ENCODE measurements at regions not wholly inside any gene's neighbourhood (a gene's known extent, or its start where the extent isn't known, plus 50 kb on each side); places are given as distances from the start of the nearest gene placed in this dataset.

DNA sequence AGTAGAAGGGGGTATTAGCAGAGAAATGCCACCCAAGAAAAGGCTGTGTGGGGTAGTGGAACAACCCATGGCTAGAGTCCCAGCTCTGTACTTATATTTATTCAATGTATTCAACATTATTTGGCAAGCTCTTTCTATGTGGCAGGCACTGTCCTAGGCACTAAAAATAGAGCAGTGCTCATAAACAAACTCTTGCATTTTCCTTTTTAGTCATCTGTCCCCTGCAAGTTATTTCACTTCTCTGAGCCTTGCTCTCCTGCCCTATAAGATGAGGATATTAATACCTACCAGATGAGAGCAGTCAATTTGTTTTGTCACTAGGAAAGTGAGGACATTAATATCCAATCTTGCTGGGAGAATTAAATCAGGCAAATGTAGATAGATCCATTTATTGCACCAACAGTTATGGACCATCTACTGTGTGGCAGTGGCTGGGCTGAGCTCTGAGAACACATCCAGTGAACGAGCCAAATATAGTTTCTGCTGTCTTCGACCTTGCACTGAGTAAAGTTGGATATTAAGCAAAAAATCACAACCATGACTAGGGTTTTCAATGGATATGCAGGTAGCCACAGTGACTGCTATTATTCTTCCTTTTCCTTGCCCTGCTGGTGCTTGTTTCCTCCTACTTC lies 314.3 kb upstream of the TBX3 start:
- intact Hi-C loops (cut with micrococcal nuclease), result no loop called here

- intact Hi-C loops (cut with micrococcal nuclease), result no loop called here
Measured at GRCh38 chr12:114996382-114996781, 312.4 kb upstream of the TBX3 start.

DNA sequence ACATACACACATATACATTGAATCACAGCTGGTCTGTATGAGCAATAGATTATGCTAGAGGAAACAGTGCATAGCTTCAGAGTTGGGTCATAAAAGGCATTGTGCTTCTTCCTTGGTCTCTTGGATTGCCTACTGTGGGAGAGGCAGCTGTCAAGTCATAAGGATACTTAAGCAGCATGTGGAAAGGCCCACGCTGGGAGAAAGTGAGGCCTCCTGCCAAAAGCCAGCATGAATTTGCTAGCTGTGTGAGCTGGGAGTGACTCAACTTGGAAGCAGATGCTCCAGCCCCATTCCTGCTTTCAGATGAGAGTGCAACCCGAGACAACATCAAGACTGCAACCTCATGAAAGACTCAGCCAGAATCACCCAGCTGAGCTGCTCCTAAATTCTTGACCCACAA lies 311.9 kb upstream of the TBX3 start:
- intact Hi-C loops (cut with micrococcal nuclease), result no loop called here

- intact Hi-C loops (cut with micrococcal nuclease), result no loop called here
Measured at GRCh38 chr12:114993165-114993564, 309.2 kb upstream of the TBX3 start.

- intact Hi-C loops (cut with micrococcal nuclease), result no loop called here
Measured at GRCh38 chr12:114992443-114992842, 308.5 kb upstream of the TBX3 start.

DNA sequence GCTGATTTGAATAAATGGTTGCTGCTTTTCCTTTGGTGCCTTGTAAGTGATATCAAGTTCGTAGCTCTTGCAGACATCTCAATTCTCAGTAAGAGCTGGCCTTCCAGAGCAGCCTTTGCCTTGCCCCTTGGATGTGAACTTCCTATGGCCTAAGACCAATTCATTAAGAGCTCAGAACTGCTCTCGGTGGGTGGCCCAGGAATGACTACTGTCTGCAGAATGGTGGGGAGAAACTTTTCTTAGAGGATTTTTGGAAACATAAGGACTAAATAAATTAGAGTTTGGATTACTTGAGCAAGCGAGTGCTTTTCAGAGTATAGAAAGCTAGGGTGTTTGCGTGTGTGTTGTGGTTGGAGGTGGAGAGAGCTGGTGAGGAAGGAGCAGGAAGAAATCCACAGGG lies 306.4 kb upstream of the TBX3 start:
- intact Hi-C loops (cut with micrococcal nuclease), result no loop called here

DNA sequence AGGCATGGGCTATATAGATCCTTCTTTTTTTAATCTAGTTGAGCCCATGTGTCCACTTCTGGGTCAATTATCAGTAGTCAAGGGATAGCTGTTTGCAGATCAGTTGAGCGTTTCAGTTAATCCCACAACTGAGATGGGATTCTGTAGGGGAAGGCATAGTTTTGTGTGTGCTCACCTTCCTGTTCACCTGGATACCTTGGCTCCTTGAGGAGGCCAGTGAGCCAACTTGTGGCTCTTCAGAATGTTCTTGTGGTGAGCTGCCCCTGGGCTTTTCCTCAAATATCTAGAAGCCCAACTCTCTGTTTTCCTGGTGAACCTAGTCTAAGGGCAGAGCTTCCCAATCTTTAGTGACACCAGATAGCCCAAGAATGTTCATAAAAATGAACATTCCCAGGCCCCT lies 302.9 kb upstream of the TBX3 start:
- intact Hi-C loops (cut with micrococcal nuclease), result no loop called here

DNA sequence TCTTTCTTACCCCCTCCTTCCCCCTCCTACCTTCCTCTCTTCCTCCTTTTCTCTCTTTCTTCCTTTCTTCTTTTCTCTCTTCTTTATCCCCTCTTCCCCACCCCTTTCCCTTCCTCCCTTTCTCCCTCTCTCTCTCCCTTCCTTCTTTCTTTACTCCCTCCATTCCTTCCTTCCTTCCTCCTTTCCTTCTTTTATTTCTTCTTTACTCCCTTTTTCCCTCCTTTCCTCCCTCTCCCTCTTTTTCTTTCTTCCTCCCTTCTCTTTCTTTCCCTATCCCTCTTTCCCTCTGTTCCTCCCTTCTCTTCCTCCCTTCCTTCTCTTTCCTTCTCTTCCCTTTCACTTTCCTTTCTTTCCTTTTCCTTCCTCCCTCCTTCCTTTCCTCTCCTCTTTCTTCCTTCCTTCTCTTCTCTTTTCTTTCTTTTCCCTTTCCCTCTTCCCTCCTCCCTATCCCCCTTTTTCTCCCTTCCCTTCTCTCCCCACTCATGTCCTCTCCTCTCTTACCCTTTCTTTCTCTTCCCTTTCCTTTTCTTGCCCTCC lies 302.3 kb upstream of the TBX3 start:
- intact Hi-C loops (cut with micrococcal nuclease), result no loop called here

- intact Hi-C loops (cut with micrococcal nuclease), result no loop called here
Measured at GRCh38 chr12:114984634-114985061, 300.7 kb upstream of the TBX3 start.

DNA sequence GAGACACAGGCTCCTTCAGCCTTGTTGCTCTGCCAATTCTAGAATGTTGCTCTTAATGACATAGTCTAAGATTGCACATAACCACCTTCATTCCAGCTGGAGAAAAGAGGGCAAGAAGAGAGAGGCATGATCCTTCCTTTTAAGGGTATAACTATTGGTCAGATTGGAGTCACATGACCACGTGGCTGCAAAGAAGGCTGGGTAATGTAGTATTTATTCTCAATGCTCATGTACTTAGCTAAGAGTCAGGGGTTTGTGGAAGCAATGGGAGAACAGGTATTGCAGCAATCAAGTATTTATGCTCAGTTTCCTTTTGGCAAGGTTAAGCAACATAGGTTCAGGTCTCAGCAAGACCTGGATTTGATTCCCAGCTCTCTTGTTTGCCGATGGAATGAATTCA lies 298.8 kb upstream of the TBX3 start:
- intact Hi-C loops (cut with micrococcal nuclease), result no loop called here

- intact Hi-C loops (cut with micrococcal nuclease), result no loop called here
Measured at GRCh38 chr12:114981036-114981435, 297.1 kb upstream of the TBX3 start.

GRCh38 chr12:114976959-114977358 lies 293.0 kb upstream of the TBX3 start:
- intact Hi-C loops (cut with micrococcal nuclease), result no loop called here

GRCh38 chr12:114976372-114976771 lies 292.4 kb upstream of the TBX3 start:
- intact Hi-C loops (cut with micrococcal nuclease), result no loop called here

GRCh38 chr12:114975640-114976310 lies 291.8 kb upstream of the TBX3 start:
- intact Hi-C loops (cut with micrococcal nuclease), result no loop called here

DNA sequence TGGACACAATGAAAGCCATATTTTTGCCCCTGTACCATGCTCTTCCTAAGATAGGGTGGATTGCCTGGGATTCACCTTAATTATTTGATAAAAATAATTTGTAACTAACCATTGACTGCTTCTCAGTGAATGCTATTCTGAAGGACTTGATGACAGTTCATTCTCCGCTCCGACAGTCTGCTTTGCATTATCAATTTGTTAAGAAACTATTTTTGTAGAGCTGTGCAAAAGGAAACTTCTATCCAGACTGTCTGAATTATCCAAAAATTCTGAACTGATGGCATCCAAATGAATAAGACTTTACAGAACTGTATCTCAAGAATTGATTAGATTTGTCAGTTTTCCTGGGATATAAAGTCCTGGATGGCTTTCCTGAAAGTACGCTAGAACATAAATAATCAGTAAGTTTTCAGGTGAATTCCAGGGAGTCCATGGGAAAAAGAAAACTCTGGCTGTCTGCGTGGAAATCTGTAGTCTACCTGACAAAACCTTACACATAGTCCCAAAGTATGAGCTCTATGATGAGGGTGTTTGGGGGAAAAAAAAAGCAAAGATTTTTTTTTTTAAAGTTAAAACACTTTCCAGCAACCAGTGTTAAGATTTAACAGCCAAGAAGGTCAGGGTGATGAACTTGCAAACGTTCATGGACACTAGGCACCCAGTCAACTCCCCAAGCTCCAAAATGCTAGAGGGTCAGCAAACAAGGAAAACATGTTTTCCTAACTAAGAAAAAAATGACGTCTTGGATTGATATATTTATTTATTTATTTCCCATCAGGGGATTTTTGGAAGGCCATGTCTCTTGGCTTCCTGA lies 291.1 kb upstream of the TBX3 start:
- intact Hi-C loops (cut with micrococcal nuclease), result no loop called here

- intact Hi-C loops (cut with micrococcal nuclease), result no loop called here
Measured at GRCh38 chr12:114974333-114974732, 290.4 kb upstream of the TBX3 start.

DNA sequence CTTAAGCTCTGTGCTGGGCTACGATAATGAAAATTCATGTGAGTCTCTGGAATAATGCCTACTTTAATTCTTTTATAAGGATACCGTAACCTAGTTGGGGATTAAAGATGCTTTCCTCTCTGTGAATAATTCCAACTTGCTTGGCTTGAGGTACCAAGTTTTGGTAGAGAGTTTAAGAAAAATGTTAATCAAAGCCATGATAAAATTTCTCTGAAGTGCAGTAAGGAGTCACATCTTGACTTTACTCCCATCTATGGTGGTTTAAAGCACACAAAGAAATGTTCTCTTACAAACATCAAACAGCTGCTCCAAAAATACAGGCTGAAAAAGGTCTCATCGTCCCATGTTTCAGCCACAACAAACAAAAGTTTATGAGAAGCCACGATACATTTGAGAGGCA lies 284.8 kb upstream of the TBX3 start:
- intact Hi-C loops (cut with micrococcal nuclease), result no loop called here

DNA sequence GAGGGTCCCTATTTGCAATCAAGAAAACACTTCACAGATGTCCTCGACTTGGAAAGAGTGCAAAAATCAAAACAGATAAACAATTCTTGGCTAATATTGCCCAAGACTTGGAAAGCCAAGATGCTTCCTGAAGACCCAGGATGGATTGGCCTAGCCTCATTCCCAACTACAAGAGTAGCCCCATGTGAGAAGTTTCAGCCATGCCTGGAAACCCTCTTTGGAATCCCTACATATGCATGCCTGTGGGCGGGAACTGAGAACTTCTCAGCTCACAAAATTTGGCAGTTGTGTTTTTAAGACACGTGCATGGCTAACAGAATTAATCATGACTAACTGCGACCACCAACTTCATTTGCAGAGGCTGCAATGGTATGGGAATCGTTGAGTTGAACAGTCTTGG lies 283.2 kb upstream of the TBX3 start:
- intact Hi-C loops (cut with micrococcal nuclease), result no loop called here

GRCh38 chr12:114964841-114965240 lies 280.9 kb upstream of the TBX3 start:
- intact Hi-C loops (cut with micrococcal nuclease), result no loop called here

GRCh38 chr12:114963846-114964245 lies 279.9 kb upstream of the TBX3 start:
- intact Hi-C loops (cut with micrococcal nuclease), result no loop called here

DNA sequence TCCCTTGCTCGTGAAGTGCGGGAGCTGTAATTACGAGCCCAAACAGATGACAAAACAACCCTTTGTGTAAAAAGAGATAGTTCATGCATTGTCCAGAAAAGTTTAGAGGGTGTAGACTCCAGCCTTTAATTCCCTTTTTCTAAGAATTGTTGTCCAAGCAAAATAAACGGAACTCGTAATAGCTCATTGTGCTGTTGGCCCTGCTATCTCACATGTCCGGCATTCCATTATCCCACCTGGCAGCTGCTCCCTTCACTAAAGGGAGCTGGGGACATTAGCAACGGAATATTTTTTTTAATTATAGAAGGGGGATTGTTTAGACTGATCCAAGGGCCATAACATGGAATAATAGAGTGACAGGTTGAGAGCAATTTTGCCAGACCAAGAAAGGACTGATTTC lies 277.5 kb upstream of the TBX3 start:
- intact Hi-C loops (cut with micrococcal nuclease), result no loop called here

GRCh38 chr12:114958538-114958937 lies 274.6 kb upstream of the TBX3 start:
- intact Hi-C loops (cut with micrococcal nuclease), result no loop called here

All from T-helper 1 cell treated with Interleukin-12 subunit alpha and Interleukin-12 subunit beta and Interleukin-4 antibody, amounts not matched to agents 30 ng/mL and 1 ng/mL, for 36 hours (primary cell).